Vagina (tissue), 2 donors: ENCODE measurements at regions not wholly inside any gene's neighbourhood (a gene's known extent, or its start where the extent isn't known, plus 50 kb on each side); places are given as distances from the start of the nearest gene placed in this dataset.

Source experiments
- CTCF ChIP-seq, 3 experiments: fragments of 450-650 bp in 2 of 3; fragments of 200-600 bp in 1 of 3; sonication (generic) in 1 of 3; IDR thresholded peaks; one replicate each; pipeline ENCODE4 v1.5.1; 2017 to 2019; ENCODE audit warnings: antibody characterized with exemption in 3 of 3, mild to moderate bottlenecking in 2 of 3, moderate library complexity in 2 of 3
- POLR2AphosphoS5 ChIP-seq, 2 donors: sonication (generic); formaldehyde crosslinking; IDR thresholded peaks; one replicate each; pipeline ENCODE4 v1.9.0; 2017; ENCODE audit warnings: antibody characterized with exemption in 2 of 2, mild to moderate bottlenecking in 2 of 2, low read depth in 1 of 2; ENCODE audit not compliant: insufficient read depth in 1 of 2

GRCh38 chr14:26389646-26390508, 208.0 kb downstream of the NOVA1 start:
- TF ChIP-seq POLR2AphosphoS5 (IDR thresholded peaks at IDR 0.05; ENCODE audit: insufficient read depth in 1 of 2, low read depth in 1 of 2) (peak in 1 of 2 donors; percentile 23), CTCF (IDR thresholded peaks at IDR 0.05) (no peak)
